DND-41 (cell line): ENCODE measurements at regions not wholly inside any gene's neighbourhood (a gene's known extent, or its start where the extent isn't known, plus 50 kb on each side); places are given as distances from the start of the nearest gene placed in this dataset.

ENCODE experiments used
- ATAC-seq: fragments of 200-7000 bp; cut with Tn5 transposase; 3 replicates; pipeline ENCODE4 v1.9.1; 2021; ENCODE audit warnings: low read depth; ENCODE audit not compliant: insufficient read depth
- DNase-seq: peaks from one replicate; pipeline ENCODE4 v3.0.0-alpha.2; 2020
- H2AFZ ChIP-seq: 2 replicates; pipeline ENCODE4 v1.6.0; 2012; ENCODE audit warnings: low read depth, low read length
- H3K27ac ChIP-seq: 2 replicates; pipeline ENCODE4 v1.5.1; 2012; ENCODE audit warnings: low read length, inconsistent platforms
- H3K27me3 ChIP-seq: fragments of 200-600 bp; sonication (generic); 2 replicates; pipeline ENCODE4 v1.6.0; 2012; ENCODE audit warnings: low read length, mild to moderate bottlenecking, inconsistent platforms; ENCODE audit not compliant: insufficient read depth, poor library complexity
- H3K36me3 ChIP-seq: 2 replicates; pipeline ENCODE4 v1.5.1; 2012; ENCODE audit warnings: low read length, inconsistent platforms; ENCODE audit not compliant: insufficient read depth
- H3K4me1 ChIP-seq: 2 replicates; pipeline ENCODE4 v1.5.1; 2012; ENCODE audit warnings: mild to moderate bottlenecking, low read length; ENCODE audit not compliant: insufficient read depth
- H3K4me2 ChIP-seq: 2 replicates; pipeline ENCODE4 v1.6.0; 2012; ENCODE audit warnings: mild to moderate bottlenecking, moderate library complexity, low read length, inconsistent platforms; ENCODE audit not compliant: insufficient read depth
- H3K4me3 ChIP-seq, 2 experiments: fragments of 200-600 bp in 1 of 2; shearing (Covaris generic) in 1 of 2; 2 replicates each; pipeline ENCODE4 v1.5.1; 2012 to 2016; ENCODE audit warnings: inconsistent platforms in 2 of 2, low read length in 2 of 2, mild to moderate bottlenecking in 2 of 2, low read depth in 1 of 2, moderate library complexity in 1 of 2
- H3K79me2 ChIP-seq: 2 replicates; pipeline ENCODE4 v1.6.0; 2012; ENCODE audit warnings: low read length, inconsistent platforms; ENCODE audit not compliant: insufficient read depth
- H3K9ac ChIP-seq: 2 replicates; pipeline ENCODE4 v1.6.0; 2012; ENCODE audit warnings: low read depth, mild to moderate bottlenecking, inconsistent platforms, low read length, moderate library complexity
- H3K9me3 ChIP-seq: 2 replicates; pipeline ENCODE4 v1.5.1; 2012; ENCODE audit warnings: low read length, moderate library complexity, mild to moderate bottlenecking, inconsistent platforms; ENCODE audit not compliant: insufficient read depth, severe bottlenecking
- H4K20me1 ChIP-seq: 2 replicates; pipeline ENCODE4 v1.6.0; 2012; ENCODE audit warnings: low read length; ENCODE audit not compliant: insufficient read depth
- EZH2 ChIP-seq: IDR thresholded peaks from 3 replicates; pipeline ENCODE4 v1.6.1; 2012; ENCODE audit warnings: borderline replicate concordance, low read depth, mild to moderate bottlenecking, moderate library complexity, low read length, inconsistent platforms; ENCODE audit not compliant: severe bottlenecking
- TF ChIP-seq, protein P1 (sequence below): IDR thresholded peaks from 2 replicates; pipeline ENCODE4 v1.5.1; 2012; ENCODE audit warnings: borderline replicate concordance, low read length, moderate library complexity, mild to moderate bottlenecking; ENCODE audit not compliant: poor library complexity, severe bottlenecking; ENCODE audit errors: extremely low read depth

DNA sequence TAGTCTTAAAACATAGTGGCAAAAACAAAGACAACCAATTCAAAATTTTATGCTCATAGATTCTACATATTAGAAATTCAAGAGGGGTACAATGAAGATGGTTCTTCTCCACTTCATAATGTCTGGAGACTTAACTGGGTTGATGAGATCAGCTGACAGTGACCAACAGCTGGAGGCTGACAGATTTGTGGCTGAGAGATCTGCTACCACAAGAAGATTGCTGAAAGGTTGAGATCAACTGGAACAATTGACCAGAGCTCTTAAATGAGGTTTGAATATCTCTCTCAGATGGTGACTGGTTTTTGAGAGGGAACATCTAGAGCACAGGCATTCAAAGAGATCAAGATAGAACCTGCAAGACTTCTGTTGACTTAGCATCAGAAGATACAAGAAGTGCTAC is 254.1 kb upstream of the ARPP21 start:
- Histone ChIP-seq H3K9ac (no peak overlapping the region), H3K4me1 (peaks cover 11% of the 10 kb centered on the region), H3K27me3 (no peaks in the 10 kb centered on the region), H4K20me1 (no peaks in the 10 kb centered on the region), H3K4me2 (no peak overlapping the region), H2AFZ (no peak overlapping the region), H3K27ac (no peak overlapping the region), H3K36me3 (no peaks in the 10 kb centered on the region), H3K79me2 (no peaks in the 10 kb centered on the region), H3K9me3 (no peaks in the 10 kb centered on the region), H3K4me3 (no peak overlapping the region)
- no peak for DNase-seq
- ATAC-seq = no peak
- TF ChIP-seq EZH2 = no peak
- TF ChIP-seq, protein P1, sequence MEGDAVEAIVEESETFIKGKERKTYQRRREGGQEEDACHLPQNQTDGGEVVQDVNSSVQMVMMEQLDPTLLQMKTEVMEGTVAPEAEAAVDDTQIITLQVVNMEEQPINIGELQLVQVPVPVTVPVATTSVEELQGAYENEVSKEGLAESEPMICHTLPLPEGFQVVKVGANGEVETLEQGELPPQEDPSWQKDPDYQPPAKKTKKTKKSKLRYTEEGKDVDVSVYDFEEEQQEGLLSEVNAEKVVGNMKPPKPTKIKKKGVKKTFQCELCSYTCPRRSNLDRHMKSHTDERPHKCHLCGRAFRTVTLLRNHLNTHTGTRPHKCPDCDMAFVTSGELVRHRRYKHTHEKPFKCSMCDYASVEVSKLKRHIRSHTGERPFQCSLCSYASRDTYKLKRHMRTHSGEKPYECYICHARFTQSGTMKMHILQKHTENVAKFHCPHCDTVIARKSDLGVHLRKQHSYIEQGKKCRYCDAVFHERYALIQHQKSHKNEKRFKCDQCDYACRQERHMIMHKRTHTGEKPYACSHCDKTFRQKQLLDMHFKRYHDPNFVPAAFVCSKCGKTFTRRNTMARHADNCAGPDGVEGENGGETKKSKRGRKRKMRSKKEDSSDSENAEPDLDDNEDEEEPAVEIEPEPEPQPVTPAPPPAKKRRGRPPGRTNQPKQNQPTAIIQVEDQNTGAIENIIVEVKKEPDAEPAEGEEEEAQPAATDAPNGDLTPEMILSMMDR = no peak

- Histone ChIP-seq H4K20me1 (no peaks in the 10 kb centered on the region), H3K4me3 (no peak overlapping the region)
These were observed 249.4 kb upstream of the ARPP21 start for GRCh38 chr3:35389907-35390306.

DNA sequence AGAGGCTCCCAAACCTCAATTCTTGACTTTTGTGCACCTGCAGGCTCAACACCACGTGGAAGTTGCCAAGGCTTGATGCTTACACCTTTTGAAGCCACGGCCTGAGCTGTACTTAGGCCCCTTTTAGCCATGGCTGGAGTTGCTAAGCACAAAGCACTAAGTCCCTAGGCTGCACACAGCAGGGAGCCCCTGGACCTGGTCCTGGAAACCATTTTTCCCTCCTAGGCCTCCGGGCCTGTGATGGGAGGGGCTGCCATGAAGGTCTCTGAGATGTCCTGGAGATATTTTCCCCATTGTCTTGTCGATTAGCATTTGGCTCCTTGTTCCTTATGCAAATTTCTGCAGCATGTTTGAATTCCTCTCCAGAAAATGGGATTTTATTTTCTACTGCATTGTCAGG is 247.1 kb upstream of the ARPP21 start:
- Histone ChIP-seq H3K36me3 (peaks cover 11% of the 10 kb centered on the region), H4K20me1 (no peaks in the 10 kb centered on the region), H3K4me1 (peaks cover 18% of the 10 kb centered on the region), H3K4me3 (no peak overlapping the region; a peak in 1 of 4 replicates), H3K9me3 (peaks cover 32% of the 10 kb centered on the region), H3K9ac (no peak overlapping the region), H2AFZ (no peak overlapping the region), H3K27ac (no peak overlapping the region), H3K79me2 (no peaks in the 10 kb centered on the region), H3K4me2 (no peak overlapping the region), H3K27me3 (no peaks in the 10 kb centered on the region)
- no peak for DNase-seq
- no peak for ATAC-seq
- TF ChIP-seq EZH2 = no peak
- TF ChIP-seq, protein P1 = no peak

More at GRCh38 chr3:35389907-35390306, 249.4 kb upstream of the ARPP21 start:
- peaks cover 11% of the 10 kb centered on the region for H3K36me3 ChIP-seq
- TF ChIP-seq, protein P1 = no peak
- no peak overlapping the region for H3K4me2 ChIP-seq
- H3K79me2 ChIP-seq = no peaks in the 10 kb centered on the region
- H3K9ac ChIP-seq = no peak overlapping the region
- DNase-seq (no peak), ATAC-seq (no peak)
- no peak overlapping the region for H3K27ac ChIP-seq
- H3K27me3 ChIP-seq = no peaks in the 10 kb centered on the region
- H3K9me3 ChIP-seq = peaks cover 32% of the 10 kb centered on the region
- H2AFZ ChIP-seq = no peak overlapping the region
- peaks cover 13% of the 10 kb centered on the region for H3K4me1 ChIP-seq
